ENCODE measurements at regions not wholly inside any gene's neighbourhood (a gene's known extent, or its start where the extent isn't known, plus 50 kb on each side); places are given as distances from the start of the nearest gene placed in this dataset.
A peak's percentile ranks its signal among the peaks of the same experiment; 100 is the strongest.
"Not testable (repeated sequence)": the region's sequence is repeated elsewhere in the genome, so short reads cannot be mapped to it uniquely, and the experiment has no call there.

DNA sequence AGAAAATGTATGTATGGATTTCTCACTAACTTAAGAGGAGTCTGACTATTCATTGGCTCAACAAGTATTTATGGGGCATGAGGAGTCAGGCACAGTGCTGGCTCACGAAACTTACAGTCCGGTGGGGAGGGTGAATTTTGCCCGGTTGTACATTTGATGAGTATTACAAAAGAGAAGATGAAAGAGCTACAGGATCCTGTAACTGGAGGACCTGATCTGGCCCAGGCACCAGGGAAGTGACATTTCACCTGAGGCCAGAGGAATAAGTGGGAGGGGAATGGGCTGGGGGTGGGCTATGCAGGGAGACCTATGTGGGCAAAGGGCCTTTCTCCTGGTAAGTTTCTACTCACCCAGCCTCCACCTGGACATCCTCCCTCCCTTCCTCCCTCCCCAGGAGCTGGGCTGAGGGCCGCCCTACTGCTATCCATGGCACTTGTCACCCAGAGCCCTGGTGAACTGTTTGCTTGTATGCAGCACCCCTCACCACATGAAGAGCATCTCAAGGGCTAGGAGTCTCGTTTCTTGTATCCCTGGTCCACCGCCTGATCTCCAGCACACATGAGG is 101.1 kb upstream of the ZNF438 start:
- Histone ChIP-seq H3K4me3 (no peak overlapping the region), H3K9ac (no peak overlapping the region), H3K4me2 (no peak overlapping the region), H3K9me3 (no peaks in the 10 kb centered on the region), H4K20me1 (no peaks in the 10 kb centered on the region), H3K27ac (no peak overlapping the region), H3K36me3 (no peaks in the 10 kb centered on the region), H3K27me3 (no peaks in the 10 kb centered on the region), H3K4me1 (peaks cover 35% of the 10 kb centered on the region)
- TF ChIP-seq Cebpa-rat (IDR thresholded peaks at IDR 0.05): no peak

GRCh38 chr10:31133251-31133791 is 101.7 kb upstream of the ZNF438 start:
- H3K4me3 ChIP-seq: peak overlapping the region; percentile 66
- H3K9me3 ChIP-seq: no peaks in the 10 kb centered on the region
- peaks cover 35% of the 10 kb centered on the region for H3K4me1 ChIP-seq
- H3K27me3 ChIP-seq: no peaks in the 10 kb centered on the region
- H3K4me2 ChIP-seq: peak overlapping the region; percentile 94
- H4K20me1 ChIP-seq: no peaks in the 10 kb centered on the region
- no peak for TF ChIP-seq Cebpa-rat (IDR thresholded peaks at IDR 0.05)
- no peak overlapping the region for H3K27ac ChIP-seq
- H3K9ac ChIP-seq: no peak overlapping the region
- no peaks in the 10 kb centered on the region for H3K36me3 ChIP-seq

DNA sequence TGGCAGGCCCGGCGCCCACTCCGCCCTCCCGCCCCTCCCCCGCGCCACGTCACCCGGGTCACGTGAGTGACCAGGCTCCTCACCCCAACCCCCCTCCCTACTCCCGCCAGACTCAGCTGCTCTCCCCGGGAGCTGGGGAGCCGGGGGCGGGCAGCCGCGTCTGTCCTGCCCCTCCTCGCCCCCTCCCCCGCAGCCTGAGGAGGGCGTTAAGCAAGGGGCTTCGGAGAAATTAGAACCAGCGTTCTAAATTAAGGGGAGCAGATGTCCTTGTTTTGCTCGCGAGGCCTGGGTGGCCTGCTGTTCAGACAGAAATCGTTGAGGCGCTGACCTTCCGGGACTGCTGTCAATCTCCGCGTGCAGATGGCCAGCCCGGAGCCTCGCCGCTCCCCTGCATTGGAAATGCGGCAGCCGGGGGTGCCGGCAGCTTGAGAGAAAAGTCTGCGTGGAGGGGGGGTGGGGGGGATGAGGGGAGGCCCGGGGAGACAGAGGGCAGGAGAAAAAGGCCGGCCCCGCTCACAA is 102.2 kb upstream of the ZNF438 start:
- peak overlapping the region; percentile 81 for H3K9ac ChIP-seq
- peak overlapping the region; percentile 94 for H3K4me2 ChIP-seq
- no peaks in the 10 kb centered on the region for H3K9me3 ChIP-seq
- TF ChIP-seq Cebpa-rat (IDR thresholded peaks at IDR 0.05): no peak
- no peaks in the 10 kb centered on the region for H4K20me1 ChIP-seq
- peak overlapping the region; percentile 89 for H3K27ac ChIP-seq
- H3K27me3 ChIP-seq: no peaks in the 10 kb centered on the region
- no peaks in the 10 kb centered on the region for H3K36me3 ChIP-seq
- H3K4me1 ChIP-seq: peaks cover 35% of the 10 kb centered on the region
- peak overlapping the region; percentile 66 for H3K4me3 ChIP-seq

DNA sequence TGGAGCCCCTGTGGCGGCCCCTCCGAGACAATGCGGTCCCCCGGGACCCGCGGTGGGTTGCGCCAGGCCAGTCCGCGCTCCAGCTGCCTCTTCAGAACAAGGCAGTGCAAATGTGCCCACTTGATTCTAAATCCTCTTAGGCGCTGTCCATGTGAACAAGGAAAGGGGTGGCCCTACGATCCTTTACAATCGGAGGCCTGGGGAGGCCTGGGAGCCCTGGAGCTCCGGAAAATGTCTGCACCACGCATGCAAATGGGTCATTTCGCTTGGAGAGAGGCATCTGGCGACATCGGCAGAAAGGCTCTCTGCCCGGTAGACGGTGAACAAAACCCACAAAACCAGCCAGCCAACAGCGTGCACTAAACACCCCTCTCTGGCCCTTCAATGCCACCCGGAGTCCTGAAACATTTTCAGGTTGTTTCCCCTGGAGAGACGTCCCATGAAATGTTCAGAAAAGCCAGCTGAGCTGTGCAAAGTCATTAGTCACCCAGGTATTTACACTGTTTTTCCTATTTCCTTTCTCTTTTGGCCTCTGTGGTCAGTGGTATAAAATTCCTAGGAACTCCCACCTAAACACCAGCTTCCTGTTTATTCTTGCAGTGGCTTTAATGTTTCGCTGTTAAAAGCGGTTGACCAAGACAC is 102.8 kb upstream of the ZNF438 start:
- H3K9ac ChIP-seq: peak overlapping the region; percentile 81
- H3K4me3 ChIP-seq: peak overlapping the region; percentile 66
- H3K27ac ChIP-seq: peak overlapping the region; percentile 89
- H3K36me3 ChIP-seq: no peaks in the 10 kb centered on the region
- no peaks in the 10 kb centered on the region for H3K9me3 ChIP-seq
- TF ChIP-seq Cebpa-rat (IDR thresholded peaks at IDR 0.05): no peak
- H3K4me1 ChIP-seq: peaks cover 35% of the 10 kb centered on the region
- H4K20me1 ChIP-seq: no peaks in the 10 kb centered on the region
- peak overlapping the region; percentile 94 for H3K4me2 ChIP-seq
- H3K27me3 ChIP-seq: no peaks in the 10 kb centered on the region

DNA sequence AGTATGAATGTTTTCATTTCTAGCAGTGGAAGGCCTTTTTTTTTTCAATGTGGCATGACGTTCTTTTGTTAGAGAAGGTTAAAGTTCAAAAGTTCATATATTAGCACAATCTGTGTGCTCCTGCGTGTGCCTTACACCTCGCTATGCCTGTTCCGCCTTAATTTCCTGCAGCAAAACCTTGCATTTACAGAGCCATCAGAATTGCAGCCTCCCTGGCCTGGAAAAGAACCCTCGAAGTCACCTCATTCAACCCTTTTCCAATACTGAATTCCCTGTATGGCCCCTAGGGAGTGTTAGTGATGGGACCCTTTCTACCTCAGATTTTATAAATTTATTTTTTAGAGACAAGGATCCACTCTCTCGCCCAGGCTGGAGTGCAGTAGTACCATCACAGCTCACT is 103.5 kb upstream of the ZNF438 start:
- Histone ChIP-seq H3K4me1 (peaks cover 35% of the 10 kb centered on the region), H3K4me2 (peak overlapping the region; percentile 94), H4K20me1 (no peaks in the 10 kb centered on the region), H3K9ac (no peak overlapping the region), H3K27me3 (no peaks in the 10 kb centered on the region), H3K36me3 (no peaks in the 10 kb centered on the region), H3K4me3 (no peak overlapping the region), H3K9me3 (no peaks in the 10 kb centered on the region), H3K27ac (no peak overlapping the region)
- no peak for TF ChIP-seq Cebpa-rat (IDR thresholded peaks at IDR 0.05)

DNA sequence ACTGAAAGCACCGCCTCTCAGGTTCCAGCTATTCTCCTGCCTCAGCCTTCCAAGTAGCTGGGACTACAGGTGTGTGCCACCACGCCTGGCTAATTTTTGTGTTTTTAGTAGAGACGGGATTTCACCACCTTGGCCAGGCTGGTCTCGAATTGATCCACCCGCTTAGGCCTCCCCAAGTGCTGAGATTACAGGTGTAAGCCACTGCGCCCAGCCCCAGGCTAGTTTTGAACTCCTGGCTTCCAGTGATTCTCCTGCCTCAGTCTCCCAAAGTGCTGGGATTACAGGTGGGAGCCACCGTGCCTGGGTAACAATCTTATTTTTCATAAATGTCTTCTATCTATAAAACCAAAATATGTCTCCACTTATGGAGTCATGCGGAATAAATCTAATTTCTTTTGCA is 104.1 kb upstream of the ZNF438 start:
- H3K36me3 ChIP-seq, H3K4me3 ChIP-seq, H4K20me1 ChIP-seq, H3K4me2 ChIP-seq, H3K27me3 ChIP-seq, H3K9me3 ChIP-seq, H3K9ac ChIP-seq, H3K27ac ChIP-seq: not testable (repeated sequence)
- H3K4me1 ChIP-seq: peaks cover 35% of the 10 kb centered on the region

GRCh38 chr10:31136386-31136785 is 104.7 kb upstream of the ZNF438 start:
- Histone ChIP-seq H3K36me3 (no peaks in the 10 kb centered on the region), H3K4me1 (peaks cover 35% of the 10 kb centered on the region), H3K9ac (no peak overlapping the region), H4K20me1 (no peaks in the 10 kb centered on the region), H3K27me3 (no peaks in the 10 kb centered on the region), H3K4me3 (no peak overlapping the region), H3K27ac (no peak overlapping the region), H3K4me2 (peak overlapping the region; percentile 46), H3K9me3 (no peaks in the 10 kb centered on the region)
- TF ChIP-seq Cebpa-rat (IDR thresholded peaks at IDR 0.05): no peak

DNA sequence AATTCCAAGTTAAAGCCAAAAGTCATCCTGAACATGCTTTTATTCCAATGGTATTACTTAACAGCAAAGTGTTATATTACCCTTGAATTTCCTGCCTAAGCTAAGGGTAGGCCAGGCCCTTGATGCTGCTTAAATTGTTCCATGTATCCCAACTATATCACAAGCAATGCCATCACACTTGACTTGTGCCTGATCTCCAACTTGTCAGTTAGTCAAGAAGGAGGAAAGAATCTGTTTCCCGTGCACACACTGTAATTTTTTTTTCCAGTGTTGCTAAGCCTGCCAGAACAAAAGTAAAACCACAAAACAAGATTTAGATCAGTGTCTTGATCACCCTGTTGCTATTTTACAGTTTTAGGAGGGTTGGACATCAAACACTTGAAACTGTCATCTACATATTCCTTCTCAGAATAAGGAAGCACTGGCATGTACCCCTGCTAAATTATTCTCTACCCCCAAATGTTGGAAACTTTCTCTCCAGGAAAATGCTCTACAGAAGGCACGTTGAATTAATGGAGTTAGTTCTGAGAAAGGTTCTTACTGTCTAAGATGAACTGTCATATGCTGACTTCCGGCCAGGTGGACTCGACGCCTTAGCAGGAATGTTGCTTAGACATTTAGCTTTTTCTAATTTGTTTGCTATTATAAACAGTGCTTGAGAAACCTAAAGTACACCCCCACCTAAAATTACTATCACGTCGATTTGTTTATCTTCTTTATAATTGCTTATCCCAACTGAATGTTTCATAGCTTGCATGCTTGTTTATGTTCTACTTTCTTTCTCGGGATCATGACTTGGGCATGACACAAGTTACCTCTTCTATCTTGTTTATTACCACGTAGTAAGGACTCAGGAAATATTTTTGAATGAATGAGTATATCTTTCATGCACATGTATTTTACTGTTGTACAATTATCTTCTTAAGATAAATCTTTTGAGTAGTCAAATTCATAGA is 105.5 kb upstream of the ZNF438 start:
- H3K27ac ChIP-seq: no peak overlapping the region
- H3K4me3 ChIP-seq: no peak overlapping the region

DNA sequence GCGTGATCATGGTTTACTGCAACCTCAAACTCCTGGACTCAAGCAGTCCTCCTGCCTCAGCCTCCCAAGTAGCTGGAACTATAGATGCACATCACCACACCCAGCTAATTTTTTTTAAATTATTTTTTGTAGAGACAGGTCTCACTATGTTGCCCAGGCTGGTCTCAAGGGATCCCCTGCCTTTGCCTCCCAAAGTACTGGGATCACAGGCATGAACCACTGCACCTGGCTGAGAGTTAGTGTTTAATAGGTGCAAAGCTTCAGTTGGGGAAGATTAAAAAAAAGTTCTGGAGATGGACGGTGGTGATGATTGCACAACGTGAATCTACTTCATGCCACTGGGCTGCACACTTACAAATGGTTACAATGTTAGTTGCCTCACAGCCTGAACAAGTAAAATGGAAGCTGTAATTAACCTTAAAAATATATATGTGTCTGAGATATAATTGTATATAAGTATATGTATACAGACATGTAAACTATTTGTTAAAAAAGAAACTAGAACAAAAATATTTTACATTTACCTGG is 106.4 kb upstream of the ZNF438 start:
- no peak for TF ChIP-seq Cebpa-rat (IDR thresholded peaks at IDR 0.05)
- H3K4me2 ChIP-seq: no peak overlapping the region
- no peaks in the 10 kb centered on the region for H3K36me3 ChIP-seq
- H3K27ac ChIP-seq: no peak overlapping the region
- peaks cover 33% of the 10 kb centered on the region for H3K4me1 ChIP-seq
- H3K27me3 ChIP-seq: no peaks in the 10 kb centered on the region
- H4K20me1 ChIP-seq: no peaks in the 10 kb centered on the region
- no peak overlapping the region for H3K4me3 ChIP-seq
- H3K9ac ChIP-seq: no peak overlapping the region
- H3K9me3 ChIP-seq: no peaks in the 10 kb centered on the region

More for the DNA sequence above, 105.5 kb upstream of the ZNF438 start:
- Histone ChIP-seq H4K20me1 (no peaks in the 10 kb centered on the region), H3K27me3 (no peaks in the 10 kb centered on the region), H3K9me3 (no peaks in the 10 kb centered on the region), H3K36me3 (no peaks in the 10 kb centered on the region), H3K9ac (no peak overlapping the region), H3K4me1 (peaks cover 35% of the 10 kb centered on the region), H3K4me2 (peak overlapping the region; percentile 46)
- TF ChIP-seq Cebpa-rat (IDR thresholded peaks at IDR 0.05): no peak

Data from BLaER1 (cell line).